Uterus (tissue), 2 donors: ENCODE measurements at regions not wholly inside any gene's neighbourhood (a gene's known extent, or its start where the extent isn't known, plus 50 kb on each side); places are given as distances from the start of the nearest gene placed in this dataset.

ENCODE experiments used
- CTCF ChIP-seq, 4 experiments: fragments of 200-600 bp in 2 of 4; fragments of 450-650 bp in 2 of 4; sonication (generic) in 2 of 4; IDR thresholded peaks; one replicate each; pipeline ENCODE4 v1.5.1; 2016 to 2019; ENCODE audit warnings: antibody characterized with exemption in 4 of 4, mild to moderate bottlenecking in 2 of 4, moderate library complexity in 1 of 4
- POLR2A ChIP-seq, 2 donors: fragments of 450-650 bp; IDR thresholded peaks; one replicate each; pipeline ENCODE4 v1.6.1; 2016; ENCODE audit warnings: antibody characterized with exemption in 2 of 2, mild to moderate bottlenecking in 1 of 2, moderate library complexity in 1 of 2

GRCh38 chrX:125382889-125383288 lies 63.2 kb downstream of the TEX13C start:
- TF ChIP-seq CTCF (IDR thresholded peaks at IDR 0.05) (no peak), POLR2A (IDR thresholded peaks at IDR 0.05) (no peak)
